ENCODE measurements at regions not wholly inside any gene's neighbourhood (a gene's known extent, or its start where the extent isn't known, plus 50 kb on each side); places are given as distances from the start of the nearest gene placed in this dataset.

DNA sequence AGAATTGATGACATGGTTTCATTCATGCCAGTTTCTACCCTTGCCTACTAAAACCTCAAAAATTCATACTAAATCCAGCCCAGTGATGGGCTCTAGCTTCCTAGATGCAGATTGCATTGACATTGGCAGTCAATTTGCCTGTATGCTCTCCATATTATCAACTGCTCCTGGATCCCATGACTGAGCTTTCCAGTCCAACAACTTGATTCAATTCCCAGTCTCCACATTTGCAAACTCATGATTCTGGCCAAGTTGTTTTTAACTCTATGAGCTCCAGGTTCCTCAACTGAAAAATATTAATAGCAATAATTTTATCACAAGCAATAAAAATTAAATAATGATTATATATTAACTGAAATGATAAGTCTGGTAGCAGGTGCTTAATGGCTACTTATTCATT lies 51.0 kb upstream of the DSC1 start:
- no peak for FAIRE-seq

DNA sequence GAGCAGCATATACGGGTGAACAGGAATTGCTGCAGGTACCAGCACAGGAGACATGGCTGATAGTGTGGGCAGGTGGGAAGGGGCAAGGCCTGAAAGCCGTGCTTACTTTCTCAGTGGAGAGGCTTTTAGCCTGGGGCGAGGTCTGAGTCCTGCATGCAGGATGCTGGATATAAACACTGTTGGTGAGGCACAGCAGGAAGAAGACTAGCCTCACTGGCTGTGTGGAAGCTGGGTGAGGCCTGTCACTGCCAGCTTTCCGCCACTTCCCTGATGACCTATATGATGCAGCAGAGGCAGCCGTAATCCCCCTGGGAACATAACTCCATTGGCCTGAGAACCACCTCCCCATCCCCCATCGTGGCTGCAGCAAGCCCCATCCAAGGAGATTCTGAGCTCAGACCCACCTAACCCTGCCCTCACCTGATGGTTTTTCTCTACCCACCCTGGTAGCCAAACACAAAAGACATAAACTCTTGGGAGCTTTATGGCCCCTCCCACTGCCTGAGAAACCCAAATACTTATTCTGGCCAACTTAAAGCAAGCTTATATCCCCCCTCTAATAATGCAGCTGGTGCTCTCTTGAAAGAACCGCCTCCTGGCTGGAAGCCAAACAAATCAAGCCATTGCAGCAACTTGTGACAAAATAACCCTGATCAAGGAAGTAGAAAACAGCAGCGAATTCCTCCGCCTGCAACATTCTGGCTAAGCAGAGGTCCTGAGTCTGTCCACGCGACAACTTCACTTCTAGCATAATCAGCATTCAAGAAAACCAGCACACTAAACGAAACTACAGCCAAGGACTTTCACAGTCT lies 54.6 kb upstream of the DSC1 start:
- no peak for FAIRE-seq
- no peak for DNase-seq (ENCODE audit: low spot score)

More for the DNA sequence above, 51.0 kb upstream of the DSC1 start:
- DNase-seq (ENCODE audit: low spot score), result no peak

DNA sequence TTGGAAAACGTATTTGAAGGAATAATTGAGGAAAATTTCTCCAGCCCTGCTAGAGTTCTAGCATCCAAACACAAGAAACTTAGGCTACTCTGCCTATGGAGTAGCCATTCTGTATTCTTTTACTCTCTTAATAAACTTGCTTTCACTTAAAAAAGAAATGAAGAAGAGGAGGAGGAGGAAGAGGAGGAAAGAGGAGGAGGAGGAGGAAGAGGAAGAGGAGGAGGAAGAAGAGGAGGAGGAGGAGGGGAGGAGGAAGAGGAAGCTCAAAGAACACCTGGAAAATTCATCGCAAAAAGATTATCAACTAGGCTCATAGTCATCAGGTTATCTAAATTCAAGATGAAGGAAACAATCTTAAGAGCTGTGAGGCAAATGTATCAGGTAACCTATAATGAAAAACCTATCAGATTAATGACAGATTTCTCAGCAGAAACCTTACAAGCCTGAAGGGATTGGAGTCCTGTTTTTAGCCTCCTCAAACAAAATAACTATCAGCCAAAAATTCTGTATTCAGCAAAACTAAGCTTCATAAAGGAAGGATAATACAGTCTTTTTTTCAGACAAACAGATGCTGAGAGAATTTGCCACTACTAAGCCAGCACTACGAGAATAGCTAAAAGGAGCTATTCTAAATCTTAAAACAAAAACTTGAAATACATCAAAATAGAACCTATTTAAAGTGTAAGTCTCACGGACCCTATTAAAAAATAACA lies 56.2 kb upstream of the DSC1 start:
- FAIRE-seq, result no peak

DNA sequence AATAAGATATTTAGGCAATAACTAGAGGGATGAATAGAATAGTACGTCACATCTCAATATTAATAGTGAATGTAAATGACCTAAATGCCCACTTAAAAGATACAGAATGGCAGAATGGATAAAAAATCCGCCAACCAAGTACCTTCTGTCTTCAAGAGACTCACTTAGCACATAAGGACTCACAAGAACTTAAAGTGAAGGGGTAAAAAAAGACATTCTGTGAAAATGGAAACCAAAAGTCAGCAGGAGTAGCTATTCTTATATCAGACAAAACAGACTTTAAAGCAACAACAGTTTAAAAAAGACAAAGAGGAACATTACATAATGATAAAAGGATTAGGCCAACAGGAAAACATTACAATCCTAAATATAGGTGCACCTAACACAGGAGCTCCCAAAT lies 56.7 kb upstream of the DSC1 start:
- FAIRE-seq, result no peak
- no peak for DNase-seq (ENCODE audit: low spot score)

More for the DNA sequence above, 56.2 kb upstream of the DSC1 start:
- DNase-seq (ENCODE audit: low spot score), result no peak

- no peak for FAIRE-seq
These were observed 60.7 kb upstream of the DSC1 start for GRCh38 chr18:31223371-31223770.

GRCh38 chr18:31225668-31226067 lies 63.0 kb upstream of the DSC1 start:
- DNase-seq (ENCODE audit: low spot score), result no peak
- FAIRE-seq, result no peak

More at GRCh38 chr18:31223371-31223770, 60.7 kb upstream of the DSC1 start:
- no peak for DNase-seq (ENCODE audit: low spot score)

- DNase-seq (ENCODE audit: low spot score) (no peak), FAIRE-seq (no peak)
These were observed 65.0 kb upstream of the DSC1 start for GRCh38 chr18:31227497-31228229.

GRCh38 chr18:31229829-31230228 lies 67.2 kb upstream of the DSC1 start:
- no peak for FAIRE-seq
- no peak for DNase-seq (ENCODE audit: low spot score)

DNA sequence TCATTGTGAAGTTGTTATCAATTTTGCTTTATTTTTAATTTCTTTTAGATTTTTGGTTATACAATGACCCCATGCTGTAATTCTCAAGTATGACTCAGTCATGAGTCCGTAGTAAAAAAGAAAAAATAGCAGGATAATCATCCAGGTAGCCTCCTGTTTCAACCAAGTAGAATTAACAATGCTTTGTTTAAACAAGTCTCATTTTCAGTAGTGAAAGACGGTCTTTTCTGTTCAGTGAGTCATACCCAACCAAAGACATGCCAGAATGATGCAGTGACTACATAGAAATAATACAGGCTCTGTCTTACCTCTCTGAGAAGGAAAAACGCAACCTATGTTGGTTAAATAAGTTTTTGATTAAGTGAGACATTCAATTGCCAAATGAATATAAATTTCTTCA lies 67.8 kb upstream of the DSC1 start:
- peak; percentile 88 for FAIRE-seq
- DNase-seq (ENCODE audit: low spot score), result peak; percentile 69

DNA sequence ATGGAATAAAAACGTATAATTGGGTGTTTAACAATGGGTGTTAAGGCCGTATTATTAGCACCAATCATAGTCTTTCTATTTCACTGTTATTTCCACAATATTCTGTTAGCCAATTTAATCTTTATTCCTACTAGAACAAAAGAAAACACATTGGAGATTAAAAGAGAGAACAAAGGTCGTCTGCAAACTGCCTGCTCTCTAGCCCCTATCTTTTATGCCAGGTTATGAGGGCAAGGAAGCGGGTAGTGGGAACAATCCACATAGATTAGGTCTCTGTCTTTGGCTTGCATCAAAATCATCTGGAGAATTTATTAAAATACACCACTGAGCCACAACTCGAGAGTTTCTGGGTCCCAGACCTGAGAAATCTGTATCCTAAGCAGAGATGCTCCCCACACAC lies 69.4 kb upstream of the DSC1 start:
- no peak for DNase-seq (ENCODE audit: low spot score)
- FAIRE-seq, result no peak

GRCh38 chr18:31232775-31233424 lies 70.2 kb upstream of the DSC1 start:
- no peak for DNase-seq (ENCODE audit: low spot score)
- no peak for FAIRE-seq

DNA sequence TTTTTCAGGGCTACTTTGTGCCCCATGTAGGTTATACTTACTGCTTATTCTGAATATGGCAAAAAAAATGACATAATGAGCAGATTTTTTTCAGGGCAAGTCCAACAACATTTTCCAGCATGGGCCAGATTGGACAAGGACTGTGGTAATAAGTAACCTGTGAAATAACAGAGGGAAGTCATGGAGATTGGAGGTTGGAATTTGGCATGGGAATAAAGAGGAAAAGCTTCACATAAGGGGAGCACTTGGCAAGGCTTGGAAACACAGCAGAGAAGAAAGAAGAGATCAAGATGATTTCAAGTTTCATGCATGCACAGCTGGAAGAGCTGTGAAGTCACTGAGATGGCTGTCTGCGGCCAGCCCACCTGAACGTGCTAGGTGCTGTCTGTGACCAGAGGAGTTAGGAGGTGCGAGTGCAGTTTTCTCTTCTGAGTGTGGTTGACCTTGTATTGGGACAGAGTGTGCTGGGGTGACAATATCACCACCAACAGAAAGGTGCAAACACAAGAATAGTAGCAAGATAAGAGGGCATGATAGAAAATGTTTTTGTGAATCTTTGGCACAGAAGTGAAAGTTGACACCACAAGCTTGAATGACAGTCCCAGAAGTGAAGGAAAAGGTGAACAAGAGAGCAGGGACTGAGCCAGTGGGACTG lies 71.1 kb upstream of the DSC1 start:
- DNase-seq (ENCODE audit: low spot score) (no peak), FAIRE-seq (no peak)

GRCh38 chr18:31235856-31236255 lies 73.2 kb upstream of the DSC1 start:
- DNase-seq (ENCODE audit: low spot score), result no peak
- FAIRE-seq, result no peak

DNA sequence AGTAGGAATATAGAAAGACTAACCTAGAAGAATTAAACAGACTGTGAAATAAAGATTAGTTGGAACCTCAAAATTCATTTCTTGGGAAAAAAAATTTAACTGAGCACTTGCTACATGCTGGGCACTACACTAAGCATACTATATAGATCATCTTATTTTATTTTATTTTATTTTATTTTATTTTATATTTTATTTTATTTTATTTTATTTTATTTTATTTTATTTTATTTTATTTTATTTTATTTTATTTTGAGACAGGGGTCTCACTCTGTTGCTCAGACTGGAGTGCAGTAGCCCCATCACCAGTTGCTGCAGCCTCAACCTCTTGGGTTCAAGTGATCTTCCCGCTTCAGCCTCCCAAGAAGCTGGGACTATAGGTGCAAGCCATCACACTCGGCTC lies 74.5 kb upstream of the DSC1 start:
- FAIRE-seq, result no peak
- no peak for DNase-seq (ENCODE audit: low spot score)

- FAIRE-seq, result no peak
- DNase-seq (ENCODE audit: low spot score), result no peak
These were observed 76.5 kb upstream of the DSG1 start for GRCh38 chr18:31241425-31241824.

DNA sequence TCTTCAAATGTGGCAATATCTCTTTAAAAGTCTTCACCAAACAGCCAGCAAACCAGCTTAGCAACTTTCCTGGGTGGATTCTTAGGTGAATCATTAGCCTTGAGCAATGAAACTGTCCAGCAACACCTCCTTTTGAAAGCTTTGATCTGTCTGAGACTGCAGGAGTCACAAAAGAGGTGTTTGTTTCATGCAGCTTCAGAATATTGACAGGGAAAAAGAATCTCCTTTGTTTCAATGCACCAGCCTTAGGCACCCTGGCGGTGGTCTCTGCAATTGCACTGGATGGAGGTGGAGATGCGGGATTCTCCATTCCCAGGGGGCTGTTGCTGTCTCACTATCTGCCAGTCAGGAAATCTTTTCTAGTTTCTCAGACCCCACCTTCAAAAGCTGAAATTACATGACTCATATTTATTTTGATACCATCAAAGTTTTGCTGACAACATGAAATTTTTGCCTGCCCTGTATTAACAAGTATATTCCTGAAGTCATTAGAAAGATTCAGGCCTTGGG lies 76.0 kb upstream of the DSG1 start:
- DNase-seq (ENCODE audit: low spot score), result peak; percentile 65
- peak; percentile 74 for FAIRE-seq

DNA sequence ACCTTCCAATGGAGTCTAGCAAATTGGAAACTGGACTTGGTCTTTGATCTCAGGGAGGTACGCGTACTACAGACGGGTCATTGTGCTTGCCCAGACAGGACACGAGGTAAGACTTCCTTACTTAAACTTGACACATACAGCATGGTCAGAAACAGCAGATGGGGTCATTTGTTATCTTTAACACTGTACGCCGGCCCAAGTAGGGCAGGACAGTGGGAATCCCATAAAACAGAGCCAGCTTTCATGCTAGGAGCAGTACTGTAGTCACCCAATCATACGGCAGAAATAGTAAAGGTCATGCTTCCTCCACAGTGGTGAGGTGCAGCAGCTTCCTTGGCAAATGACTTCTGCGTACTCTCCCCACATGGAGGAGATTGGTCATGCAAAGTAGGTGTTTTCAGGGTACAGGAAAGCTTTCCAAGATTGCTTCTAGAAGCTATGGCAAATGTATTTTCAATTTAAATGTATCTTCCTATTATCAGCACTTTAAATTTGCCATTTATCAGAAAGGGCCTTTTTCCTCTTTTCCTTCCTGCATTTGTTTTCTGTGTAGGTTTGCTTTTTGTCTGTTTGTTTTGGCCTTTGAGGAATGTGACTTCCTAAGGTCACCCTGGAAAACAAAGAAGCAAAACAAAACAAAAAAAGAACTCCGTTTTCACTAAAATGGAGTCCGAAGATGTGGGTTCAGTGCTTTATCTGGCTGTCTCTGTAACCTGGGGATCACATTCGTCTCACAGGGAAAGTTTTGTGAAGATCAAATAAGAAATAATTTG lies 74.0 kb upstream of the DSG1 start:
- DNase-seq (ENCODE audit: low spot score) (no peak), FAIRE-seq (no peak)

- peak; percentile 25 for DNase-seq (ENCODE audit: low spot score)
- peak; percentile 34 for FAIRE-seq
These were observed 73.1 kb upstream of the DSG1 start for GRCh38 chr18:31244771-31245394.

GRCh38 chr18:31245820-31246219 lies 72.1 kb upstream of the DSG1 start:
- DNase-seq (ENCODE audit: low spot score), result no peak
- no peak for FAIRE-seq

GRCh38 chr18:31246460-31246859 lies 71.5 kb upstream of the DSG1 start:
- DNase-seq (ENCODE audit: low spot score) (no peak), FAIRE-seq (no peak)

Data from RCC 7860 (cell line).